Trophoblast cell (in vitro differentiated cells and primary cell): ENCODE measurements at regions not wholly inside any gene's neighbourhood (a gene's known extent, or its start where the extent isn't known, plus 50 kb on each side); places are given as distances from the start of the nearest gene placed in this dataset.

Source experiments
- DNase-seq, 2 donors: peaks; one replicate each; pipeline ENCODE4 v3.0.0-alpha.2; 2016
- H2AFZ ChIP-seq: 2 replicates; pipeline ENCODE4 v1.6.1; 2013; ENCODE audit warnings: low read length, moderate library complexity, mild to moderate bottlenecking; ENCODE audit not compliant: insufficient read depth, poor library complexity
- H2AK5ac ChIP-seq: 2 replicates; pipeline ENCODE4 v1.6.1; 2013; ENCODE audit warnings: mild to moderate bottlenecking, low read length
- H2BK120ac ChIP-seq: 2 replicates; pipeline ENCODE4 v1.6.1; 2013; ENCODE audit warnings: low read length, mild to moderate bottlenecking, moderate library complexity; ENCODE audit not compliant: insufficient read depth, poor library complexity
- H2BK12ac ChIP-seq: 2 replicates; pipeline ENCODE4 v1.6.1; 2013; ENCODE audit warnings: mild to moderate bottlenecking, low read length, moderate library complexity
- H2BK5ac ChIP-seq: 2 replicates; pipeline ENCODE4 v1.6.1; 2013; ENCODE audit warnings: low read length, low read depth, moderate library complexity, mild to moderate bottlenecking; ENCODE audit not compliant: poor library complexity
- H3K14ac ChIP-seq: 2 replicates; pipeline ENCODE4 v1.6.1; 2013; ENCODE audit warnings: mild to moderate bottlenecking, low read length
- H3K18ac ChIP-seq: 2 replicates; pipeline ENCODE4 v1.6.1; 2013; ENCODE audit warnings: mild to moderate bottlenecking, low read length
- H3K23ac ChIP-seq: 2 replicates; pipeline ENCODE4 v1.6.1; 2013; ENCODE audit warnings: low read length
- H3K27ac ChIP-seq: 2 replicates; pipeline ENCODE4 v1.5.1; 2013; ENCODE audit warnings: low read depth, mild to moderate bottlenecking, inconsistent platforms, low read length, moderate library complexity
- H3K27me3 ChIP-seq: 2 replicates; pipeline ENCODE4 v1.6.1; 2013; ENCODE audit warnings: inconsistent platforms, mild to moderate bottlenecking, low read length, moderate library complexity; ENCODE audit not compliant: insufficient read depth
- H3K36me3 ChIP-seq, 2 experiments: 1 replicate in 1 of 2; 2 replicates in 1 of 2; pipeline ENCODE4 v1.6.1; 2013; ENCODE audit warnings: low read length in 2 of 2, mild to moderate bottlenecking in 2 of 2, moderate library complexity in 1 of 2; ENCODE audit not compliant: insufficient read depth in 2 of 2, control insufficient read depth in 1 of 2
- H3K4ac ChIP-seq: 2 replicates; pipeline ENCODE4 v1.6.1; 2013; ENCODE audit warnings: low read depth, mild to moderate bottlenecking, low read length, moderate library complexity
- H3K4me1 ChIP-seq, 2 experiments: 1 replicate in 1 of 2; 2 replicates in 1 of 2; pipeline ENCODE4 v1.6.1; 2013; ENCODE audit warnings: low read length in 2 of 2, mild to moderate bottlenecking in 2 of 2, moderate library complexity in 1 of 2; ENCODE audit not compliant: insufficient read depth in 2 of 2, control insufficient read depth in 1 of 2
- H3K4me2 ChIP-seq: 2 replicates; pipeline ENCODE4 v1.6.1; 2013; ENCODE audit warnings: inconsistent platforms, mild to moderate bottlenecking, low read length, moderate library complexity
- H3K4me3 ChIP-seq: 2 replicates; pipeline ENCODE4 v1.5.1; 2013; ENCODE audit warnings: mild to moderate bottlenecking, low read depth, low read length, inconsistent platforms
- H3K79me1 ChIP-seq: one replicate; pipeline ENCODE4 v1.6.1; 2013; ENCODE audit warnings: low read length
- H3K79me2 ChIP-seq: 2 replicates; pipeline ENCODE4 v1.6.1; 2013; ENCODE audit warnings: low read length, mild to moderate bottlenecking; ENCODE audit not compliant: control insufficient read depth, insufficient read depth, poor library complexity
- H3K9ac ChIP-seq: 2 replicates; pipeline ENCODE4 v1.6.1; 2013; ENCODE audit warnings: mild to moderate bottlenecking, low read length
- H3K9me3 ChIP-seq: 2 replicates; pipeline ENCODE4 v1.6.1; 2013; ENCODE audit warnings: low read depth, mild to moderate bottlenecking, control low read depth, inconsistent platforms, low read length; ENCODE audit not compliant: insufficient read depth
- H4K12ac ChIP-seq: 2 replicates; pipeline ENCODE4 v1.6.1; 2013; ENCODE audit warnings: low read depth, mild to moderate bottlenecking, low read length, moderate library complexity
- H4K8ac ChIP-seq: 2 replicates; pipeline ENCODE4 v1.6.1; 2013; ENCODE audit warnings: low read depth, mild to moderate bottlenecking, low read length, moderate library complexity
- H4K91ac ChIP-seq: one replicate; pipeline ENCODE4 v1.6.1; 2013; ENCODE audit warnings: low read depth, mild to moderate bottlenecking, low read length, moderate library complexity
- WGBS: extraction: QIAGEN DNeasy Blood & Tissue Kit; methylation state at CpG from one replicate; pipeline ENCODE4 v1.1.7; 2013; ENCODE audit warnings: missing lambda C conversion rate; ENCODE audit not compliant: insufficient read length, insufficient coverage; ENCODE audit errors: extremely low coverage; 5-methylcytosine and 5-hydroxymethylcytosine counted together

- Histone ChIP-seq H3K36me3 (no peaks in the 10 kb centered on the region), H3K27me3 (no peaks in the 10 kb centered on the region), H2BK5ac (no peak overlapping the region), H4K8ac (no peak overlapping the region), H3K9me3 (peaks cover 2% of the 10 kb centered on the region), H3K79me1 (no peaks in the 10 kb centered on the region), H2BK12ac (no peak overlapping the region), H3K4me1 (no peaks in the 10 kb centered on the region), H3K18ac (no peak overlapping the region), H2AK5ac (no peak overlapping the region), H3K4me3 (no peak overlapping the region), H2AFZ (no peak overlapping the region), H3K27ac (no peak overlapping the region), H3K4ac (no peak overlapping the region), H4K12ac (no peak overlapping the region), H3K79me2 (no peaks in the 10 kb centered on the region), H2BK120ac (no peak overlapping the region), H3K14ac (no peak overlapping the region), H3K9ac (no peak overlapping the region), H4K91ac (no peak overlapping the region), H3K4me2 (no peak overlapping the region), H3K23ac (no peak overlapping the region)
- no peak for DNase-seq
- no CpG with 5 or more reads among the region's 4 CpGs for WGBS
Measured at GRCh38 chr2:177064422-177064821, 148.2 kb upstream of the HNRNPA3 start.

- Histone ChIP-seq H2BK120ac (no peak overlapping the region), H3K27me3 (no peaks in the 10 kb centered on the region), H3K4me1 (no peaks in the 10 kb centered on the region), H3K14ac (no peak overlapping the region), H3K9me3 (no peaks in the 10 kb centered on the region), H3K4ac (no peak overlapping the region), H4K91ac (no peak overlapping the region), H3K79me1 (no peaks in the 10 kb centered on the region), H2BK12ac (no peak overlapping the region), H2BK5ac (no peak overlapping the region), H3K27ac (no peak overlapping the region), H4K12ac (no peak overlapping the region), H3K36me3 (no peaks in the 10 kb centered on the region), H3K4me2 (no peak overlapping the region), H2AK5ac (no peak overlapping the region), H3K79me2 (no peaks in the 10 kb centered on the region), H3K4me3 (no peak overlapping the region), H3K18ac (no peak overlapping the region), H3K9ac (no peak overlapping the region), H4K8ac (no peak overlapping the region), H3K23ac (no peak overlapping the region), H2AFZ (no peak overlapping the region)
- WGBS = no CpG with 5 or more reads among the region's 1 CpG
- no peak for DNase-seq
Measured at GRCh38 chr2:177068967-177069366, 143.6 kb upstream of the HNRNPA3 start.

- Histone ChIP-seq H3K9me3 (no peaks in the 10 kb centered on the region), H2BK5ac (no peak overlapping the region), H3K79me1 (no peaks in the 10 kb centered on the region), H3K4me1 (peaks cover 0 to 3% of the 10 kb centered on the region in 2 experiments), H2AFZ (no peak overlapping the region), H4K91ac (no peak overlapping the region), H3K79me2 (no peaks in the 10 kb centered on the region), H3K4me2 (no peak overlapping the region), H4K12ac (no peak overlapping the region), H2AK5ac (no peak overlapping the region), H2BK120ac (no peak overlapping the region), H3K23ac (no peak overlapping the region), H3K36me3 (no peaks in the 10 kb centered on the region), H3K4ac (no peak overlapping the region), H3K4me3 (no peak overlapping the region), H3K27ac (no peak overlapping the region), H3K18ac (no peak overlapping the region), H4K8ac (no peak overlapping the region), H3K27me3 (no peaks in the 10 kb centered on the region), H3K9ac (no peak overlapping the region), H3K14ac (no peak overlapping the region), H2BK12ac (no peak overlapping the region)
- peak in 1 of 2 donors; percentile 49 for DNase-seq
- no CpG with 5 or more reads among the region's 2 CpGs for WGBS
Measured at GRCh38 chr2:177072090-177072489, 140.5 kb upstream of the HNRNPA3 start.

GRCh38 chr2:177073611-177074010 lies 139.0 kb upstream of the HNRNPA3 start:
- Histone ChIP-seq H3K27me3 (no peaks in the 10 kb centered on the region), H2AK5ac (no peak overlapping the region), H2BK120ac (no peak overlapping the region), H4K91ac (no peak overlapping the region), H3K18ac (no peak overlapping the region), H2BK5ac (no peak overlapping the region), H3K27ac (no peak overlapping the region), H3K4ac (no peak overlapping the region), H3K79me2 (no peaks in the 10 kb centered on the region), H3K9ac (no peak overlapping the region), H2AFZ (no peak overlapping the region), H3K9me3 (no peaks in the 10 kb centered on the region), H3K14ac (no peak overlapping the region), H3K4me1 (peaks cover 0 to 3% of the 10 kb centered on the region in 2 experiments), H3K79me1 (no peaks in the 10 kb centered on the region), H3K4me3 (no peak overlapping the region), H3K36me3 (no peaks in the 10 kb centered on the region), H4K12ac (no peak overlapping the region), H3K4me2 (no peak overlapping the region), H4K8ac (no peak overlapping the region), H2BK12ac (no peak overlapping the region), H3K23ac (no peak overlapping the region)
- no peak for DNase-seq
